NCI-H2107 treated with DMSO at 0.1 percent for 48 hours (cell line): ENCODE measurements at regions not wholly inside any gene's neighbourhood (a gene's known extent, or its start where the extent isn't known, plus 50 kb on each side); places are given as distances from the start of the nearest gene placed in this dataset.

ENCODE experiments used
- DNase-seq: peaks from one replicate; lab custom pipeline; 2025; ENCODE audit not compliant: unreplicated experiment; lab: John Stamatoyannopoulos, UW

DNA sequence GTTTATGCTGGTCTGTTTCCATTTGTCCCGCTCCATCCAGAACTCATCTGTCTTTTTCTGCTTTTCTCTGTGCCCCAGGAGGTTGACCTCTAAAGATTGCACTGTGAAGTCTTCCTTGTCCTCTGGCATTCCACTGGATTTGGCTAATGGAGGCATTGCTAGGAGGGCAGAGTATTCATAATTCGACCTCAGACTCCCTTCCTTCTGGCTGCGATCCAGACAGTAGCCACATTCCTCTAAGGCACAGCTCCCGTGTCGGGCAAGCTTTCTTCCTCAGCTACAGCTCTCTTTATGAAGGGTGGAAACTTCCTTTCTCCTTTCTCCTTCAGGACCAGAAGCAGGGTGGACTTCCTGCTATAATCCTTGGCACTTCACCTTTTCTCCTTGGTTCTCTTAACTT lies 175.9 kb downstream of the BAMBI start:
- no peak for DNase-seq

DNA sequence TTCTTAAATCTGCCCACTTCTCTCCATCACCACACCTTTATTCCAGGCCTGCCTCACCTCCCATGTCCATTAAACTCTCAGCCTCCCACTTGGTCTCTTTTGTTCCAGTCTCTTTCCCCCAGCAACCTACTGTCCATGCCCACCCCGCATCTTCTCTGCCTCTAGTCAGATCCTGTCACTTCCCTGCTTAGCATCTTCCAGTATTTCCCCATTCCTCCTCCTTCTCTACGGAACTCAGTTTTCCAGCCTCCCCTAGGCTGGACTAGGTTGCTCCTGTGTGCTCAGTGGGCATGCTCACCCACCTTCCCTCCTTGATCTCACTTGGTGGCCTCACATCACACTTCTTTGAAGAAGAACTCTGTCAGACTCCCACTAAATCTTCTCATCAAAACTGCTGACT lies 179.8 kb downstream of the BAMBI start:
- DNase-seq = no peak

- DNase-seq = no peak
Measured at GRCh38 chr10:28858646-28859045, 181.3 kb downstream of the BAMBI start.

DNA sequence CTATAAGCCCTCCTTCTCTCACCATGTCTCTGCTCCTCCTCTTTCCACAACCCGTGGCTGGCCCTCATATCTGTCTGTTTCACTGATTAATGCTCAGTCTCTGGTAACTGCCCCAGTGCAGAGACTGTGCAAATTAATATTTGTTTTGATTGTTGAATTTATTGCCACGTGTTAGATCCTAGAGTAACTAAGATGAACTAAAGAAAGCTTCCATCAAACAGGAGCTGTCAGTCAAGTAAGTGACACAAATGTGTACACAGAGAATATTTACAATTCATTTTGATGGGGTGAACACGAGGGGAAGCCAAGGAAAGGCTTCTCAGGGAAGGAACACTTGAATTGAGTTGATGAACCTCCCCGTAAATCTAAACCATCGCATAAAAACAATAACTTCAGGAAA lies 182.5 kb downstream of the BAMBI start:
- no peak for DNase-seq

DNA sequence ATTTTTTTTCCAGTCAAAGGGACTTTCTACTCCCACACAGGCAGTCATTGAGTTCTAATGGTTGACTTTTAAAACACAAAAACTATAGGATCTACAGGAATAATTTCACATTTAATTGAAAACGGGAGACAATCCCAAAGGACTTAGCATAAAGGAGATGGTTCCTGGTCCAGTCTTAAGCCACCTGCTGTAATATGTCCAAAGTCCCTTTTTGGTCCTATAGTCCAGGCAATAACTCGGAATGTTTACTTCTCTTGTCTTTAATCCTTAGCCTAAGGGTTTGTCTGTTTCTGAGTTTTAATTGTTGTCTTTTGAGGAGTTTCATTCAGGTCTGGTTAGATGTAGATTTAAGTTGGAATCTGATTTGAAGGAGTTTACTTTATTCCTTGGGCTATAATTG lies 184.9 kb downstream of the BAMBI start:
- no peak for DNase-seq

GRCh38 chr10:28869606-28870201 lies 192.4 kb downstream of the BAMBI start:
- no peak for DNase-seq

- no peak for DNase-seq
Measured at GRCh38 chr10:28871665-28872064, 194.3 kb downstream of the BAMBI start.

DNA sequence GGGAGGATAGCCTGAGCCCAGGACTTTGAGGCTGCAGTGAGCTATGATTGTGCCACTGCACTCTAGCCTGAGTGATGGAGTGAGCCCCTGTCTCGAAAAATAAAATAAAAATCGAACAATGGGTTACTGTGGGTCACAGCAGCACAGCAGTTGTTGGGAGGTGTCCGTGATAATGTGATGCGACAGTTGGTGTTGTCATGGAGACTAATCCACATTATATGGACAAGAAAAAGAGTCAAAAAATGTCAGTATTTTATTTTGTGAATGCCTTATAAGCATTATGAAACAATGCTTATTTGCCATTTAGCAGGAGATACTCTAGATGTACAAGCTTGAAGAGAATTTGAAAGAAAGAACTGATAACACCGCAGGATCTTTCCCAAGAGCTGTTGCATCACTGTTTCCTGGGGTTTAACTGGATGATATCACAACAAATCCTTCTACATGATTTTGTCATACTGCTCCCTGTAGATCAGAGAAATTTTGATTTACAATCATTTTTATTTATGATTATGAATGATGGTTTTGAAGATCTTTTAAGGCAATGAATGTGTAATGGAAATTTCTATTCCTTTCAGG lies 195.4 kb downstream of the BAMBI start:
- no peak for DNase-seq

DNA sequence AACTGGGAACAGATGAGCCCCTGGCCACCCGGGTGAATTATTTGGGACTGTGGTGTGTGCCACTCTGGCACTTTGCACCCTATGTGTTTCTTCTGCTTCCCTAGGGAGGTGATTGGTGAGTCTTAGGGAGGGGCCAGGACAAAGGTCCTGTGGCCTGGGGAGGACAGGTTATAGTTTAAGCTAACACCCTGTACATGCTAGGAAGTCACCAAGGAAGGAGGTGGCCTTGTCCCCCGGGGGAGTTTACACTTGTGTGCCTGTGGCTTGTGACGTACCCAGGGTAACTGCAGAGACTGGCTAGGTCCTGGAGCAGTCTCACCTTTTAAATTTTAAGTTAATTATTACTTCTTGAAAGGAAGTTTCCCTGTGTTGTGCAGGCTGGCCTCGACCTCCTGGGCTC lies 196.2 kb downstream of the BAMBI start:
- no peak for DNase-seq

DNA sequence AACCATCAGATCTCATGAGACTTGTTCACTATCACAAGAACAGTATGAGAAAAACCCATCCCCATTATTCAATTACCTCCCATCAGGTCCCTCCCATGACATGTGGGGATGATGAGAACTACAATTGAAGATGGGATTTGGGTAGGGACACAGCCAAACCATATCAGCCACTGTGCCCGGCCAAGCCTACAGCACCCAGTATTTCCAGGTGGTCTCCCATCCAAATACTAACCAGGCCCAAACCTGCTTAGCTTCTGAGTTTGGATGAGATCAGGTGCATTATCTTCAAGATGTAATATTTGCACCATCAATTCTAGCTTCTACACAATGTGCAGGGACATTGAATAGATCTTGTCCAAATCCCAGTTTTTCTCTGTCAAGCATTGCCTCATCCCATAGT lies 196.9 kb downstream of the BAMBI start:
- DNase-seq = no peak

GRCh38 chr10:28875549-28876081 lies 198.3 kb downstream of the BAMBI start:
- no peak for DNase-seq

- no peak for DNase-seq
Measured at GRCh38 chr10:28878236-28878970, 201.1 kb downstream of the BAMBI start.

GRCh38 chr10:28879246-28879645 lies 201.9 kb downstream of the BAMBI start:
- DNase-seq = no peak

- no peak for DNase-seq
Measured at GRCh38 chr10:28879875-28880682, 202.8 kb downstream of the BAMBI start.

GRCh38 chr10:28880683-28880950 lies 203.3 kb downstream of the BAMBI start:
- no peak for DNase-seq

DNA sequence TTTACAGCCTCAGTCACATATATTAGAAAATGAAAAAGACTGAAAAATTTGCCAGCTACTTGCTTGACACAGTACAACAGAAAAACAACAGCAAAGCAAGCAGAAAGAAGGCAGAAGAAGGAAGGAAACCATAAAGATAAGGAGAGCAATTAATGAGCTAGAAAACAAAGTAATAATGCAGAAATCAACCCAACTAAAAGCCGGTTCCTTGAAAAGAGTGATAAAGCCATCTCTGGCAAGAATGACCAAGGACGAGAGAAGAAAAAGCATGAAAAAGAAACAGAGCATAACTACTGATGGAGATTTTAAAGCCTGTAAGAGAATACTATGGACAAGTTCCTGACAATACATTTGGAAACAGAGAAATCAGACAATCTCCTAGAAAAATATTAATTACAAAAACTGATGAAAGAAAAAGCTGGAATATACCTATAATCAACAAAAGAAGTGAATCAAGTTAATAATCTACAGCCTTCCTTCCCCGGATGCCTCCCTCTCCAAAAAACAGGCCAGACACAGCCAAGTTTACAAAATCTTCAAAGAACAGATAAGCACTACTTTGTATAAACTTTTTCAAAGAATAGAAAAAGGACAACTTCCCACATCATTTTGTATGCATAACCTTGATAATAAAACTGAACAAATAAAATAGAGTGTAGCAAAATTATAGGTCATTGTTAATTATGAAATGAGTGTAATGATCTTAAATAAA lies 204.0 kb downstream of the BAMBI start:
- no peak for DNase-seq

- no peak for DNase-seq
Measured at GRCh38 chr10:28883741-28884423, 206.6 kb downstream of the BAMBI start.

GRCh38 chr10:28890121-28890950 lies 213.0 kb downstream of the BAMBI start:
- DNase-seq = no peak

GRCh38 chr10:28891058-28891713 lies 213.9 kb downstream of the BAMBI start:
- no peak for DNase-seq
